SU-DHL-6 (cell line): ENCODE measurements at regions not wholly inside any gene's neighbourhood (a gene's known extent, or its start where the extent isn't known, plus 50 kb on each side); places are given as distances from the start of the nearest gene placed in this dataset.

ENCODE experiments used
- EZH2phosphoT487 ChIP-seq: fragments of 200-600 bp; sonication (generic), shearing (Covaris generic); conservative IDR thresholded peaks from 2 replicates; pipeline ENCODE4 v1.6.1; 2018; ENCODE audit warnings: mild to moderate bottlenecking, antibody characterized with exemption, low read length, moderate library complexity, mixed read lengths
- TF ChIP-seq, protein P1 (sequence below): fragments of 200-600 bp; sonication (generic); IDR thresholded peaks from one replicate; pipeline ENCODE4 v1.5.1; 2017; ENCODE audit warnings: antibody characterized with exemption, mild to moderate bottlenecking, low read length, moderate library complexity; ENCODE audit not compliant: insufficient read depth, poor library complexity, severe bottlenecking

DNA sequence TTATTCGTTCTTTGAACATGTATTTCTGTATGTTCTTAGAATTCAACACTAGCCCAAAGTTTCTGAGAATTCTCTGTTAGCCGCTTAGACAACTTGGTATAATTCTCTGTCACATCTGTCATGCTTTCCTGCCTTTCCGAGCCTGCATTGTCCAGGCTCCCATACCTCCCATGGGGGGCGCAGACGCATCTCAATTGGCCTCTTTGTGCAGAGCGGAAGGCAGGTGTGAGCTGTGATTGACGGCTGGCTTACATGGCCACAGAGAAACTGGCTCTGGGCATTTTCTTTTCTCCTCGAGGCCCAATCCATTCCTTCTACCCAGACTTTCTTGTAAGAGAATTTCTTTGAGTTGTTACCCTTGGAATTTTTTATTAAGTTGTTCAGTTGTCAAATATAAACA lies 132.7 kb upstream of the SESN3 start:
- TF ChIP-seq, protein P1, sequence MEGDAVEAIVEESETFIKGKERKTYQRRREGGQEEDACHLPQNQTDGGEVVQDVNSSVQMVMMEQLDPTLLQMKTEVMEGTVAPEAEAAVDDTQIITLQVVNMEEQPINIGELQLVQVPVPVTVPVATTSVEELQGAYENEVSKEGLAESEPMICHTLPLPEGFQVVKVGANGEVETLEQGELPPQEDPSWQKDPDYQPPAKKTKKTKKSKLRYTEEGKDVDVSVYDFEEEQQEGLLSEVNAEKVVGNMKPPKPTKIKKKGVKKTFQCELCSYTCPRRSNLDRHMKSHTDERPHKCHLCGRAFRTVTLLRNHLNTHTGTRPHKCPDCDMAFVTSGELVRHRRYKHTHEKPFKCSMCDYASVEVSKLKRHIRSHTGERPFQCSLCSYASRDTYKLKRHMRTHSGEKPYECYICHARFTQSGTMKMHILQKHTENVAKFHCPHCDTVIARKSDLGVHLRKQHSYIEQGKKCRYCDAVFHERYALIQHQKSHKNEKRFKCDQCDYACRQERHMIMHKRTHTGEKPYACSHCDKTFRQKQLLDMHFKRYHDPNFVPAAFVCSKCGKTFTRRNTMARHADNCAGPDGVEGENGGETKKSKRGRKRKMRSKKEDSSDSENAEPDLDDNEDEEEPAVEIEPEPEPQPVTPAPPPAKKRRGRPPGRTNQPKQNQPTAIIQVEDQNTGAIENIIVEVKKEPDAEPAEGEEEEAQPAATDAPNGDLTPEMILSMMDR = no peak
- no peak for TF ChIP-seq EZH2phosphoT487
